ENCODE measurements at regions not wholly inside any gene's neighbourhood (a gene's known extent, or its start where the extent isn't known, plus 50 kb on each side); places are given as distances from the start of the nearest gene placed in this dataset.
A peak's percentile ranks its signal among the peaks of the same experiment; 100 is the strongest.

- POLR2A ChIA-PET (ENCODE audit: partially characterized antibody) = no interaction called here
- Histone ChIP-seq H2BK20ac (ENCODE audit: low read length) (no peak overlapping the region), H3K4me2 (ENCODE audit: insufficient read depth in 1 of 2, low read depth in 2 of 2, low read length in 2 of 2) (no peak overlapping the region), H3K56ac (replicated peaks; ENCODE audit: insufficient read length, low read depth, low read length) (no peak overlapping the region), H3K23ac (ENCODE audit: insufficient read length) (no peak overlapping the region), H2BK12ac (ENCODE audit: low read depth, low read length) (no peak overlapping the region), H3K79me2 (ENCODE audit: control insufficient read depth in 1 of 2, insufficient read depth in 2 of 2, low read length in 2 of 2) (no peaks in the 10 kb centered on the region), H3K9me3 (ENCODE audit: insufficient read depth in 2 of 2, low read depth in 1 of 2, low read length in 1 of 2) (no peaks in the 10 kb centered on the region), H2BK120ac (replicated peaks; ENCODE audit: low read depth, low read length) (no peak overlapping the region), H3K14ac (ENCODE audit: insufficient read length) (no peak overlapping the region), H3K27ac (ENCODE audit: low read depth, low read length) (no peak overlapping the region), H3K79me1 (ENCODE audit: low read depth, low read length) (no peaks in the 10 kb centered on the region), H2AK5ac (ENCODE audit: low read depth, low read length) (no peak overlapping the region), H3K18ac (ENCODE audit: extremely low read depth, low read length) (no peak overlapping the region), H3K4ac (replicated peaks; ENCODE audit: insufficient read length, low read depth, low read length) (no peak overlapping the region), H3K4me3 (ENCODE audit: extremely low read depth in 1 of 4, insufficient read depth in 2 of 4, low read depth in 3 of 4, low read length in 4 of 4) (no peak overlapping the region), H3K4me1 (replicated peaks in 1 of 4; ENCODE audit: control insufficient read depth in 3 of 4, insufficient read depth in 4 of 4, low read length in 3 of 4) (no peaks in the 10 kb centered on the region), H4K91ac (replicated peaks; ENCODE audit: insufficient read length, low read length) (no peak overlapping the region), H3K9ac (replicated peaks in 1 of 4; ENCODE audit: extremely low read depth in 1 of 4, low read depth in 3 of 4, low read length in 3 of 4) (no peak overlapping the region), H4K20me1 (replicated peaks in 1 of 2; ENCODE audit: control insufficient read depth in 1 of 2, insufficient read depth in 2 of 2, low read length in 2 of 2) (no peaks in the 10 kb centered on the region), H2BK5ac (ENCODE audit: low read depth, low read length) (no peak overlapping the region), H3K23me2 (ENCODE audit: low read depth, low read length) (no peaks in the 10 kb centered on the region), H2AFZ (ENCODE audit: low read length) (no peak overlapping the region), H4K8ac (ENCODE audit: extremely low read depth, insufficient read depth, low read length) (no peak overlapping the region), H3K36me3 (ENCODE audit: control insufficient read depth in 2 of 4, insufficient read depth in 4 of 4, low read length in 3 of 4) (no peaks in the 10 kb centered on the region), H2BK15ac (ENCODE audit: low read length) (no peak overlapping the region), H4K5ac (ENCODE audit: insufficient read length, low read depth, low read length) (no peak overlapping the region), H3K27me3 (replicated peaks in 1 of 4; ENCODE audit: control insufficient read depth in 3 of 4, extremely low read depth in 1 of 4, insufficient read depth in 3 of 4, low read length in 3 of 4) (no peaks in the 10 kb centered on the region)
- no peak for TF ChIP-seq TAF7 (optimal IDR thresholded peaks at IDR 0.05; ENCODE audit: borderline replicate concordance, low read depth, low read length)
- TF ChIP-seq JUN (IDR thresholded peaks at IDR 0.05; ENCODE audit: low read depth, low read length) = no peak
- TF ChIP-seq ATF3 (IDR thresholded peaks at IDR 0.05; ENCODE audit: insufficient read depth, low read depth, low read length) = no peak
- TF ChIP-seq POLR2AphosphoS5 (IDR thresholded peaks at IDR 0.05; ENCODE audit: low read depth, low read length) = no peak
- no peak for TF ChIP-seq SP2 (IDR thresholded peaks at IDR 0.05; ENCODE audit: low read length)
- TF ChIP-seq KDM5A (IDR thresholded peaks at IDR 0.05; ENCODE audit: low read length) = no peak
- TF ChIP-seq SAP30 (IDR thresholded peaks at IDR 0.05; ENCODE audit: insufficient read depth, insufficient replicate concordance, low read length) = no peak
- no peak for TF ChIP-seq EZH2 (IDR thresholded peaks at IDR 0.05; ENCODE audit: low read depth, low read length, severe bottlenecking)
- DNase-seq (ENCODE audit: low read depth in 1 of 2, low spot score in 2 of 2) (no peak), FAIRE-seq (peak; percentile 13)
- WGBS, 2 experiments (ENCODE audit: extremely low coverage in 1 of 2, insufficient coverage in 1 of 2, insufficient read length in 1 of 2, insufficient replicate concordance in 2 of 2, low coverage in 1 of 2, low lambda C conversion rate in 2 of 2, missing lambda C conversion rate in 1 of 2) = 91% methylated on average over 2 of the region's 2 CpGs; no CpG with 5 or more reads in 1 of the 2 experiments
- CTCF ChIA-PET (ENCODE audit: partially characterized antibody) = no interaction called here
Observed at GRCh38 chrX:8279323-8279722, 108.3 kb upstream of the VCX2 start.
